GM23248 (cell line): ENCODE measurements at regions not wholly inside any gene's neighbourhood (a gene's known extent, or its start where the extent isn't known, plus 50 kb on each side); places are given as distances from the start of the nearest gene placed in this dataset.

ENCODE experiments used
- EZH2 ChIP-seq: fragments of 200-600 bp; sonication (generic); IDR thresholded peaks from 2 replicates; pipeline ENCODE4 v1.6.1; 2018; ENCODE audit warnings: antibody characterized with exemption, mild to moderate bottlenecking; ENCODE audit not compliant: insufficient read depth, poor library complexity, severe bottlenecking
- EZH2phosphoT487 ChIP-seq: fragments of 200-600 bp; sonication (generic); IDR thresholded peaks from 2 replicates; pipeline ENCODE4 v1.6.1; 2018; ENCODE audit warnings: antibody characterized with exemption, moderate library complexity, mild to moderate bottlenecking, low read depth; ENCODE audit not compliant: insufficient read depth

GRCh38 chr9:28491121-28491520, 917.8 kb upstream of the C9orf72 start:
- TF ChIP-seq EZH2phosphoT487 (no peak), EZH2 (no peak)
